ENCODE measurements at regions not wholly inside any gene's neighbourhood (a gene's known extent, or its start where the extent isn't known, plus 50 kb on each side); places are given as distances from the start of the nearest gene placed in this dataset.

DNA sequence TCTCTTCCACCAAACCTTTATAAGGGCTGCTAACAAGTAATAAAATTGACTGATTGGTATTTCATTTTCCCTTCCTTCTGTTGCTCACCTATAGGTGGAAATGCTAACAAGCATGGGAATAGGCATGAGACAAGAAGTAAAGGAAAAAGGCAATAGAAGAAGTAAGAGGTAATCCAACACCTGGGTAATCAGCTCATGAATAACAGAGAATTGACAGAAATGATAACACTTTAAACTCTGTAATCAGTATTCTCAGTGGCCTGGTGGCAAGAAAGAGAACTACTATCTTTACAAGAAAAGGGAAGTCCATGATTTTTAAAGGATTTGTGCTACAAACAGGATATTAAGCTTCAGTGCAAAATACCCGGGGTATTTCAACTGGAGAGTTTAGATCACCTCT, 737.8 kb downstream of the RERGL start:
- H3K9ac ChIP-seq (ENCODE audit: low read depth, low read length, poor library complexity, severe bottlenecking) = no peak overlapping the region
- no peaks in the 10 kb centered on the region for H3K27me3 ChIP-seq (ENCODE audit: insufficient read depth, low read length, poor library complexity, severe bottlenecking)
- H3K4me1 ChIP-seq (ENCODE audit: insufficient read depth, low read length, poor library complexity, severe bottlenecking) = no peaks in the 10 kb centered on the region
- no peaks in the 10 kb centered on the region for H3F3A ChIP-seq (ENCODE audit: low read depth)
- H3K9me3 ChIP-seq (ENCODE audit: insufficient read depth, low read depth, low read length) = no peaks in the 10 kb centered on the region
- no peaks in the 10 kb centered on the region for H3K79me2 ChIP-seq (ENCODE audit: insufficient read depth, low read length)
- no peak overlapping the region for H3K4me2 ChIP-seq (ENCODE audit: low read depth, low read length, poor library complexity, severe bottlenecking)
- H4K20me1 ChIP-seq (ENCODE audit: insufficient read depth, low read length, poor library complexity, severe bottlenecking) = no peaks in the 10 kb centered on the region
- H3K9me2 ChIP-seq (replicated peaks; ENCODE audit: low read depth, low read length) = no peaks in the 10 kb centered on the region
- no peak overlapping the region for H3K4me3 ChIP-seq (ENCODE audit: low read length, poor library complexity, severe bottlenecking)
- no peak for TF ChIP-seq EZH2phosphoT487 (IDR thresholded peaks at IDR 0.05; ENCODE audit: borderline replicate concordance)
- TF ChIP-seq, protein P1, sequence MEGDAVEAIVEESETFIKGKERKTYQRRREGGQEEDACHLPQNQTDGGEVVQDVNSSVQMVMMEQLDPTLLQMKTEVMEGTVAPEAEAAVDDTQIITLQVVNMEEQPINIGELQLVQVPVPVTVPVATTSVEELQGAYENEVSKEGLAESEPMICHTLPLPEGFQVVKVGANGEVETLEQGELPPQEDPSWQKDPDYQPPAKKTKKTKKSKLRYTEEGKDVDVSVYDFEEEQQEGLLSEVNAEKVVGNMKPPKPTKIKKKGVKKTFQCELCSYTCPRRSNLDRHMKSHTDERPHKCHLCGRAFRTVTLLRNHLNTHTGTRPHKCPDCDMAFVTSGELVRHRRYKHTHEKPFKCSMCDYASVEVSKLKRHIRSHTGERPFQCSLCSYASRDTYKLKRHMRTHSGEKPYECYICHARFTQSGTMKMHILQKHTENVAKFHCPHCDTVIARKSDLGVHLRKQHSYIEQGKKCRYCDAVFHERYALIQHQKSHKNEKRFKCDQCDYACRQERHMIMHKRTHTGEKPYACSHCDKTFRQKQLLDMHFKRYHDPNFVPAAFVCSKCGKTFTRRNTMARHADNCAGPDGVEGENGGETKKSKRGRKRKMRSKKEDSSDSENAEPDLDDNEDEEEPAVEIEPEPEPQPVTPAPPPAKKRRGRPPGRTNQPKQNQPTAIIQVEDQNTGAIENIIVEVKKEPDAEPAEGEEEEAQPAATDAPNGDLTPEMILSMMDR (conservative IDR thresholded peaks at IDR 0.05; ENCODE audit: low read length) = no peak
- no peaks in the 10 kb centered on the region for H3K36me3 ChIP-seq (ENCODE audit: insufficient read depth, low read length)
- H2AFZ ChIP-seq (ENCODE audit: low read length) = no peak overlapping the region

DNA sequence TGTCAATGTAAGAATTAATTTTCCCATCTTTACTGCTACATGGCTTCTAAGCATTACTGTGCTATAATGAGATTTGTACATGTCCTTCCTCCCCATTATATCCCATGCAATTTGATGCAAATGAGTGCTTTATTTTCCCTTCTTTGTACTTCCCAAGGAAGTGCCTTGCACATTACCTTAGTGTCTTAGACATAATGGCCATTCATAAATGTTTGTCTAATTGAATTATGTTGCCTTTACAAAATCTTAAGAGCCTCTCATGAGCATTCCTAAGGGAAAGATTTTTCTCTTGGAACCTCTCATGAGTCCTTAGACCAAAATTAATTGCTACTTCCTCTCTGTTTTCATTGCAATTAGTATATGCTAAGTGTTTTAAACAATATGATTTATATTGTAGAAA, 741.7 kb downstream of the RERGL start:
- Histone ChIP-seq H3K4me2 (ENCODE audit: low read depth, low read length, poor library complexity, severe bottlenecking) (no peak overlapping the region), H3K79me2 (ENCODE audit: insufficient read depth, low read length) (no peaks in the 10 kb centered on the region), H3K4me3 (ENCODE audit: low read length, poor library complexity, severe bottlenecking) (no peak overlapping the region), H3K27me3 (ENCODE audit: insufficient read depth, low read length, poor library complexity, severe bottlenecking) (no peaks in the 10 kb centered on the region), H2AFZ (ENCODE audit: low read length) (no peak overlapping the region), H3F3A (ENCODE audit: low read depth) (no peaks in the 10 kb centered on the region), H4K20me1 (ENCODE audit: insufficient read depth, low read length, poor library complexity, severe bottlenecking) (no peaks in the 10 kb centered on the region), H3K9ac (ENCODE audit: low read depth, low read length, poor library complexity, severe bottlenecking) (no peak overlapping the region), H3K9me3 (ENCODE audit: insufficient read depth, low read depth, low read length) (no peaks in the 10 kb centered on the region), H3K36me3 (ENCODE audit: insufficient read depth, low read length) (no peaks in the 10 kb centered on the region), H3K4me1 (ENCODE audit: insufficient read depth, low read length, poor library complexity, severe bottlenecking) (no peaks in the 10 kb centered on the region), H3K9me2 (replicated peaks; ENCODE audit: low read depth, low read length) (no peaks in the 10 kb centered on the region)
- no peak for TF ChIP-seq EZH2phosphoT487 (IDR thresholded peaks at IDR 0.05; ENCODE audit: borderline replicate concordance)
- TF ChIP-seq, protein P1 (conservative IDR thresholded peaks at IDR 0.05; ENCODE audit: low read length) = no peak

DNA sequence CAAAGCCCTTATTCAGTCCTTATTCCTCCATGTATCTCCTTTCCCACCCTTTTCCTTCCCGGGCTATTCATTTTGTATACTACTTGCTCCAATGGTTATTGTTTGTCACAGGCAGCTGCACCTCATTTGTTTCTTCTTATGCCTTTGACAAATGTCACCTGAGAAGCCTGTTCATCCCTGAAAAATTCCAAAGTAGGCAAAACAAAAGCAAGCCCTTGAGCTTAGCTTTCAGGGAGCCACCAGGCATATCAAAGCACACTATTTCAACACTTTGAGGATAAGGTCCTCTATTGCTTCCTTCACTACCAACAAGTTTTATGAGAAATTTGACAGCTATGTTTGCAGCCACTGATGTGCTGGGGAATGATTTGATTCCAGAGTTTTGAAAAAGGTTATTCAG, 738.7 kb upstream of the LMO3 start:
- TF ChIP-seq EZH2phosphoT487 (IDR thresholded peaks at IDR 0.05; ENCODE audit: borderline replicate concordance) = no peak
- TF ChIP-seq, protein P1 (conservative IDR thresholded peaks at IDR 0.05; ENCODE audit: low read length) = no peak
- H3K4me2 ChIP-seq (ENCODE audit: low read depth, low read length, poor library complexity, severe bottlenecking) = no peak overlapping the region
- H3K4me3 ChIP-seq (ENCODE audit: low read length, poor library complexity, severe bottlenecking) = no peak overlapping the region
- no peak overlapping the region for H3K9ac ChIP-seq (ENCODE audit: low read depth, low read length, poor library complexity, severe bottlenecking)
- H3K36me3 ChIP-seq (ENCODE audit: insufficient read depth, low read length) = no peaks in the 10 kb centered on the region
- H3K4me1 ChIP-seq (ENCODE audit: insufficient read depth, low read length, poor library complexity, severe bottlenecking) = no peaks in the 10 kb centered on the region
- H2AFZ ChIP-seq (ENCODE audit: low read length) = no peak overlapping the region
- H4K20me1 ChIP-seq (ENCODE audit: insufficient read depth, low read length, poor library complexity, severe bottlenecking) = no peaks in the 10 kb centered on the region
- no peaks in the 10 kb centered on the region for H3K79me2 ChIP-seq (ENCODE audit: insufficient read depth, low read length)
- no peaks in the 10 kb centered on the region for H3K9me2 ChIP-seq (replicated peaks; ENCODE audit: low read depth, low read length)
- H3F3A ChIP-seq (ENCODE audit: low read depth) = no peaks in the 10 kb centered on the region
- no peaks in the 10 kb centered on the region for H3K27me3 ChIP-seq (ENCODE audit: insufficient read depth, low read length, poor library complexity, severe bottlenecking)
- no peaks in the 10 kb centered on the region for H3K9me3 ChIP-seq (ENCODE audit: insufficient read depth, low read depth, low read length)
